GM12874 (cell line): ENCODE measurements at regions not wholly inside any gene's neighbourhood (a gene's known extent, or its start where the extent isn't known, plus 50 kb on each side); places are given as distances from the start of the nearest gene placed in this dataset.

Experiments
- TF ChIP-seq, protein P1 (sequence below): IDR thresholded peaks from 2 replicates; pipeline ENCODE4 v1.5.1; 2011; ENCODE audit warnings: low read depth, mild to moderate bottlenecking, control low read depth, low read length, moderate library complexity; ENCODE audit not compliant: insufficient read depth

DNA sequence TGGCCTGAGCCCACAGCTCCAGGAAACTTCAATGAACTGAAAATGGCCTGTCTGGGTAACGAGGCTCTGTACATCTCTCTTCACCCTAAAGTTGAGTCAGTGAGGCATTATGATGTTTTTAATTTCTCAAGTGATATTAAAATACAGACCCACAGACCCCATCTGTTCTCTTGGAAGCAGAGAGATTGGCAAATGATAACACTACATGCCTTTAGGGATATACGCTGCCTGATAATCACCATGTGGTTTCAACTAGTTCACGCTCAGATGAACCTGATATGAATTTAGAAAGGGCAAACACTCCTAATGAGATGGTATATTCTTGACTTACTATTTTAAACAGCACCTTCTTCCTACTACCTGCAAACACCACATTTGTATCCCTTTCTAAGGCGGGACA is 127.5 kb downstream of the RFC3 start:
- TF ChIP-seq, protein P1, sequence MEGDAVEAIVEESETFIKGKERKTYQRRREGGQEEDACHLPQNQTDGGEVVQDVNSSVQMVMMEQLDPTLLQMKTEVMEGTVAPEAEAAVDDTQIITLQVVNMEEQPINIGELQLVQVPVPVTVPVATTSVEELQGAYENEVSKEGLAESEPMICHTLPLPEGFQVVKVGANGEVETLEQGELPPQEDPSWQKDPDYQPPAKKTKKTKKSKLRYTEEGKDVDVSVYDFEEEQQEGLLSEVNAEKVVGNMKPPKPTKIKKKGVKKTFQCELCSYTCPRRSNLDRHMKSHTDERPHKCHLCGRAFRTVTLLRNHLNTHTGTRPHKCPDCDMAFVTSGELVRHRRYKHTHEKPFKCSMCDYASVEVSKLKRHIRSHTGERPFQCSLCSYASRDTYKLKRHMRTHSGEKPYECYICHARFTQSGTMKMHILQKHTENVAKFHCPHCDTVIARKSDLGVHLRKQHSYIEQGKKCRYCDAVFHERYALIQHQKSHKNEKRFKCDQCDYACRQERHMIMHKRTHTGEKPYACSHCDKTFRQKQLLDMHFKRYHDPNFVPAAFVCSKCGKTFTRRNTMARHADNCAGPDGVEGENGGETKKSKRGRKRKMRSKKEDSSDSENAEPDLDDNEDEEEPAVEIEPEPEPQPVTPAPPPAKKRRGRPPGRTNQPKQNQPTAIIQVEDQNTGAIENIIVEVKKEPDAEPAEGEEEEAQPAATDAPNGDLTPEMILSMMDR, result no peak

DNA sequence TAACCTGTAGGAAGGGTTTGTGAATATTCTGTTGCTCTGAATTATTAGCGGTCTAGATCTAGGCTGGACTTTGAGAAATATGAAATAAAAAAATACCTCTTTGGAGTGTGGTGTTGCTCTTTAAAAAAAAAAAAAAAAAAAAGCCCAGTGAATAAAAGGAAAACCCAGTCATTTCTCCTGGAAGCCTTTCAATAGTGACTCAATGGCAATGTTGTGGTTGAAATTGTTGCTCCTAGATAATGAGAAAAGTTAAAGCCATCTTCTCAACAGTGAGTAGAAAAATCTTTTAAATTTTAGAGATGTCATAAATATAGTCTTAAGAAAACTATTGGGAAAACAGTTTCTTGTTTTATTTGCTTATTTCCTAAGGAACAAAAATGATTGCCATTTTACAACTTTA is 135.3 kb downstream of the RFC3 start:
- TF ChIP-seq, protein P1, result no peak

DNA sequence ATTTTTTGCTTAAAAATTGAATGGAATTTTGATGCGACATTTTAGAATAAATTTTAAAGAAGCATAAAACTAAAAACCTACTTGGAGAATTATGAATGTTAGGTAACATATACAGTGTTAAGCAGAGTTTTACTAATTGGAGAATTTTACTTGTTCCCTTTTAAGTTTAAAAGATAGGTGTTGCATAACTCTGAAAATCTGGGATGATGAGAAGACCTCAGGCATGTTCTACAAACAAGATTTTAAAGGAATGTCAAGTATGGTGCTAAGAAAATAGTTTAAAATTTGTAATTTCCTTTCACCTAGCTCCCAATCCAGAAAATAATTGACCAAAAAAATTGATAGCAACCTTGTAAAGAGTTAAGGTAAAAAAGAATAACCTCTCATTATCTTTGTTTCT is 135.8 kb downstream of the RFC3 start:
- TF ChIP-seq, protein P1, result no peak

DNA sequence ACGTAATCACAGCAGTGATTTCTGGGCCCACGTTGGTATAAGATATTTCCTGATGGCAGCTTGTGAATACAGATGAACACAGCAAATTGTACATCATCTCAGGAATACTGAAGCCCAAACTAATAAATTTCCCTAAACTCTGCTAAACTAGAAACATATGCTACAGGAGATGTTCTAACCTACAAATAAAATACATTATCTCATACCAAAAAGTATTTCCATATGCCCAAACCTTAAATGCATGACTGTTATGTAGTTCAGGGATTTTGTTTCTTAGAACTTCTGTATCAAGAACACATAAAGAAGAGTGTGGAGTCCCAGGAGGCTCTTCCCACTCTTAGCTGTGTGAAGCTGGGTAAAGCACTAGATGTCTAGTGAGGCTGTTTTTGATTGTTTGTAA is 138.4 kb downstream of the RFC3 start:
- TF ChIP-seq, protein P1, result no peak

DNA sequence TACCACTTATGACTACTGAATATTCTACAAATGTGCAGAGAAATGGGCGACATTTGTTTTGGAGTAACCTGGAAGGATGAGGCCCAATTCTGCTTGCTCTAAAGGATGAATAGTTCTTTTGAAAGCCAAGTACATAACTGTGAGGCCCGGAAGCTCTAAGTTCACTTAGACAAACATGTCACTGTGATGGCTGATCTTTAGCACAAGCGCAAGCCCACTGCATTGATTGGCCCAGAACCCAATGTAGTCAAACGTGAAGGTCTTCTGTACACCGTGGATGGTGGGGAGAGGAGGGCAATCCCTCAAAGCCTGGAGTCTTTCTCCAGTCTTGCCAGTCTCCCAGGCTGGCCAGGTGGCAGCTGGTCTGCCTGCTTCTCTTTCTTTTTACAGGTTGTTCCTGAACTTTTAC is 139.6 kb downstream of the RFC3 start:
- TF ChIP-seq, protein P1, result no peak

DNA sequence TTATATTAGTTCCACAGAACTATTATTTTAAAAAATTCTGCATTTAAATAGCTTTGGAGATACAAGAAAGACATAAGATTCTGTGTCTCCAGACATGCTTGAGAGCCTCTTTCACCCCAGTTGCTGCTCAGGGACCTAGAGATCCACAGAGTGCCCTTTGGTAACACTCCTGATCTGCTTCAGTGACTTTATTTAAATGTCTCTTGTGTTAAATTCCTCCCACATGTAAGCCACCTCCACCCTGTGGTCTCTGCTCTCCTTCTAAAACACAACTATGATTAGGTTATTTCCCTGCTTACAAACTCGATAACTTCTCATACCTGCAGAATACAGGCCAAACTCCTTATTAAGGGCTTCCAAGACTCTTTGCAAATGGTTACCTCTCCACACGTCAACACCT is 141.0 kb downstream of the RFC3 start:
- TF ChIP-seq, protein P1, result no peak

DNA sequence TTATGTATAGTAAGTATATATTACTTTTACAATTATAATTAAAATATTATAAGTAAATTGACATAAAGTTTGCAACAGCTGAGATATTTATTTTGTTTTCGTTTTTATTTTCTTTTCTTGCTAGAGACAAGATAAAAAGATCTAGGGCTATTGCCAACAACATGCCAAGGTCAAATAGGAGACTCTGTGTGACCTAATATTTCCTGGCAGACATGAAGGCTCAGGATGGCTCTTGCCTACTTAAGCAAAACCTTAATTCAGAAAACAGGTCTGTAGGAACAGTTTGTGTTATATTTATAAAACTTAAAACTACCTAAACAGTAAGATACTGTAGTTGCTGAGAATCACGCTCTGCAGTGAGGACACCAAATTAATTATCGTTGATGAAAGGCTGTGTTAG is 145.2 kb downstream of the RFC3 start:
- TF ChIP-seq, protein P1, result no peak

DNA sequence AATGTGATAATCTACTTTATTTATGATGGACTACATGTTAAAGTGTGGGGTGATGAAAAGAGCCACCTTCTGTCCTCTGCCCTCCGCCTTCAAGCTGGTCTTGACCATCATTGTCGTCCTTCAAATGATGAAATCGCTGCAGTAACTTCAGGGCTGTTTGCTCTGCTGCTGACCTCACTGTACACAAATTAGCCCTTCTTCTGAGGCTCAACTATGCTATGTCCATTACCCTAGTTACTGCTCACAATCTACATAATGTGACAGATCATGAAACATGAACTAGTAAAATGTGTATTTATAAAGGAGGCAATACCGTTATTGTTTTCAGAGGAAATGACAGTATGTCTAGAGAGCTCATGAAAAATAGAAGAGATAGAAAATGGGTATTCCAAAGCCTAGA is 145.9 kb downstream of the RFC3 start:
- TF ChIP-seq, protein P1, result no peak
